ENCODE measurements at regions not wholly inside any gene's neighbourhood (a gene's known extent, or its start where the extent isn't known, plus 50 kb on each side); places are given as distances from the start of the nearest gene placed in this dataset.

DNA sequence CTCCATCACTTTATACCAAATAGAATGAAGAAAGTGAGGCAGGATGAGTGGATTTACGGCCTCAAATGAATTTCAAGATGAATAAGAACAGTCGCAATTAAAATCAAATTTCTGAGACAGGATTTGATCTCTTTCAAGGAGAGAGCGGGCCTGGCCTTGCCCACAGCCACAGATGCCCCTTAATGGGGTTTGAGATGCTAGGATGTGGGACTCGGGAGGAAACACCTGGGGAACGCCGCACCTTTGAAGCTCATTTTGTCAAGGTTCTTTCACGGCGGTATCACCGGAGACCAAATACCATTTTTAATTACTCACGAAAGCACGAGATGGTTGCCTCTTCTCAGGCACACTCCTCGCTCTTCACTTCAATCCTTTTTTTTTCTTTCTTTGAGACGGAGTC, 178.1 kb upstream of the SDK2 start:
- ATAC-seq, result no peak
- Histone ChIP-seq H3K9me3 (no peaks in the 10 kb centered on the region), H3K27me3 (peaks cover 0 to 11% (median 0%) of the 10 kb centered on the region in 9 donors), H3K36me3 (no peaks in the 10 kb centered on the region), H3K4me1 (peaks cover 0 to 14% (median 1%) of the 10 kb centered on the region in 12 donors), H3K4me3 (no peak overlapping the region), H3K27ac (no peak overlapping the region)
- WGBS, 4 donors, result 91 to 96% (median 91%) methylated on average over 13 of the region's 13 CpGs
- no peak for DNase-seq
- TF ChIP-seq POLR2A (IDR thresholded peaks at IDR 0.05), result no peak
- TF ChIP-seq, protein P1, sequence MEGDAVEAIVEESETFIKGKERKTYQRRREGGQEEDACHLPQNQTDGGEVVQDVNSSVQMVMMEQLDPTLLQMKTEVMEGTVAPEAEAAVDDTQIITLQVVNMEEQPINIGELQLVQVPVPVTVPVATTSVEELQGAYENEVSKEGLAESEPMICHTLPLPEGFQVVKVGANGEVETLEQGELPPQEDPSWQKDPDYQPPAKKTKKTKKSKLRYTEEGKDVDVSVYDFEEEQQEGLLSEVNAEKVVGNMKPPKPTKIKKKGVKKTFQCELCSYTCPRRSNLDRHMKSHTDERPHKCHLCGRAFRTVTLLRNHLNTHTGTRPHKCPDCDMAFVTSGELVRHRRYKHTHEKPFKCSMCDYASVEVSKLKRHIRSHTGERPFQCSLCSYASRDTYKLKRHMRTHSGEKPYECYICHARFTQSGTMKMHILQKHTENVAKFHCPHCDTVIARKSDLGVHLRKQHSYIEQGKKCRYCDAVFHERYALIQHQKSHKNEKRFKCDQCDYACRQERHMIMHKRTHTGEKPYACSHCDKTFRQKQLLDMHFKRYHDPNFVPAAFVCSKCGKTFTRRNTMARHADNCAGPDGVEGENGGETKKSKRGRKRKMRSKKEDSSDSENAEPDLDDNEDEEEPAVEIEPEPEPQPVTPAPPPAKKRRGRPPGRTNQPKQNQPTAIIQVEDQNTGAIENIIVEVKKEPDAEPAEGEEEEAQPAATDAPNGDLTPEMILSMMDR (IDR thresholded peaks at IDR 0.05), result no peak
- intact Hi-C loops (cut with DNase I), result loop anchor here in 1 of 10 donors (10.0 kb wide), 1 partner anchor 132 kb away; no protein-coding TSS in a partner anchor

DNA sequence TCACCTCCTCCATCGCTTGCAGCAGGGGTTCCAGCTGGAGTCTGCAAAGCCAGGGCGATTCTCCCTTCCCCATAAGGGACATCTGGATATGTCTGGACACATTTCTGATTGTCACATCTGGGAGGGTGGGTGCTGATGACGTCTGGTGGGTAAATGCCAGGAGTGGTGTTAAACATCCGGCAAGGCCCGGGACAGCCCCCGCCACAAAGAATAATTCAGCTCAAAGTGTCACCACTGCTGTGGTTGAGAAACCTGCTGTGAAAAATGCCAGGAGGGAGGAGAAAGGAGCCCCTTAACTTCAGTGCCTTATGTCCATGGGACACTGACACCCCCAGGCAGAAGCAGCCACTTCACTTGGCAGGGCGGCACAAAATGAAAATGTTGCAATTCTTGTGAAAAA, 179.4 kb upstream of the SDK2 start:
- no peak overlapping the region for H3K4me3 ChIP-seq
- H3K36me3 ChIP-seq, result no peaks in the 10 kb centered on the region
- WGBS, 4 donors, result 64 to 75% (median 68%) methylated on average over 7 of the region's 7 CpGs
- TF ChIP-seq, protein P1 (IDR thresholded peaks at IDR 0.05), result no peak
- TF ChIP-seq POLR2A (IDR thresholded peaks at IDR 0.05), result no peak
- ATAC-seq (no peak), DNase-seq (no peak)
- H3K4me1 ChIP-seq, result peaks cover 0 to 19% (median 5%) of the 10 kb centered on the region in 12 donors
- H3K27me3 ChIP-seq, result peaks cover 0 to 11% (median 0%) of the 10 kb centered on the region in 9 donors
- no peak overlapping the region for H3K27ac ChIP-seq
- intact Hi-C loops (cut with DNase I), result loop anchor here in 1 of 10 donors (10.0 kb wide), 1 partner anchor 131 kb away; no protein-coding TSS in a partner anchor
- H3K9me3 ChIP-seq, result no peaks in the 10 kb centered on the region

DNA sequence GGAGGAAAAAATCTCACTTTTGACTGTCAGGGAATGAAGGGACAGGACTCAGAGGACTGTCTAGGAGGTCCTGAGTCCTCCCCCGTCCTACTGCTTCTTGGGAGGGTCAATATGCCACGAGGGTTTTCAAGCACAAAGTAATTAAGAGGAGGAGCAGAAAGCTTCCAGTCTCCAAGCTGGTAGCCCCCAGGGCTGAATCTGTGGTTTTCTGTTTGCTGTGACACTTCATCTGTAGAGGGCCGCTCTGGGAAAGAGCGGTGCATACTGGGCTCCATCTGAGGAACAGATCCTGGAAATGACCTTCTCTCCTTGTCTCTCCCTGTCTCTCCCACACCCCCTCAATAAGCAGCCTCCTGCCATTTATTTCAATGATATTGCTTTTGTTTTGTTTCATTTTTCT, 180.1 kb upstream of the SDK2 start:
- Histone ChIP-seq H3K27me3 (peaks cover 0 to 11% (median 0%) of the 10 kb centered on the region in 9 donors), H3K27ac (no peak overlapping the region), H3K4me1 (peaks cover 0 to 19% (median 5%) of the 10 kb centered on the region in 12 donors), H3K9me3 (no peaks in the 10 kb centered on the region), H3K4me3 (no peak overlapping the region), H3K36me3 (no peaks in the 10 kb centered on the region)
- DNase-seq (no peak), ATAC-seq (no peak)
- intact Hi-C loops (cut with DNase I), result loop anchor here in 1 of 10 donors (10.0 kb wide), 1 partner anchor 130 kb away; no protein-coding TSS in a partner anchor
- TF ChIP-seq POLR2A (IDR thresholded peaks at IDR 0.05), result no peak
- TF ChIP-seq, protein P1 (IDR thresholded peaks at IDR 0.05), result no peak
- WGBS, 4 donors, result 87 to 94% (median 90%) methylated on average over 4 of the region's 4 CpGs

DNA sequence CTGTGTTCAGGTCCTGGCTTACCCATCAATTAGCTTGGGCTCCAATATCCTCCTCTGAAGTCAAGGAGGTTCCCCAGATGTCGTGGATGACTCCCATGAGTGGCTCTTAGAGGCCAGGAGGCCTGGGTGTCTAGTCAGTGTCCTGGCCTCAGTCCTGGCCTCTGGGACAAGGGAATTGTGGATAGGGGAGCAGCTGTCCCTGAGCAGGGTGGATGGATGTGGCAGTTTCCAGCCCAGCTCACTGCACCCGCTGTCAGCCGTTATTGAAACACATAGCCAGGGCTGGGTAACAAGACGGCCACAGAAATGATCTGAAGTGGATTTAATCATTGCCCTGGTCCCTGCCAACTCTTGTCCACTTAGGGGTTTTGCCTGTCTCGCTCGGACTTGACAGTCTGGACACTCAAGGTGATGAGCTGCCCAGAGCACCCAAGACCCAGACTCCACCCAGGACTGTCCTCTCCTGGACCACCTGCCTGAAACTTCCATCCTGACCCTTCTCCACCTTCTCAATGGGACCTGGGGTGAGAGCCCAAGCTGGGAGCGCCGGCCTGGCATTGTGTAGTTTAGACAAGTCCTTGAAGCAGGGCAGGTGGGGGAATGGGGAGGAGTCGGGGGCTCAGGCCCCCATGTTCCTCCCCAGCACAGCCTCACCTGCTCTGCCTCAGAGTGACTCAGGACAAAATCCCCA, 182.1 kb upstream of the SDK2 start:
- 87 to 97% (median 93%) methylated on average over 4 to 9 of the region's 9 CpGs for WGBS, 4 donors
- peaks cover 0 to 11% (median 0%) of the 10 kb centered on the region in 9 donors for H3K27me3 ChIP-seq
- H3K4me3 ChIP-seq, result no peak overlapping the region
- TF ChIP-seq POLR2A (IDR thresholded peaks at IDR 0.05), result no peak
- TF ChIP-seq, protein P1 (IDR thresholded peaks at IDR 0.05), result no peak
- H3K27ac ChIP-seq, result peak overlapping the region in 1 of 12 donors; percentile 66
- no peak for ATAC-seq
- DNase-seq, result no peak
- peaks cover 0 to 13% (median 5%) of the 10 kb centered on the region in 12 donors for H3K4me1 ChIP-seq
- no peaks in the 10 kb centered on the region for H3K36me3 ChIP-seq
- no peaks in the 10 kb centered on the region for H3K9me3 ChIP-seq
- intact Hi-C loops (cut with DNase I), result loop anchor here in 1 of 10 donors (10.0 kb wide), 1 partner anchor 128 kb away; no protein-coding TSS in a partner anchor
